ENCODE measurements at regions not wholly inside any gene's neighbourhood (a gene's known extent, or its start where the extent isn't known, plus 50 kb on each side); places are given as distances from the start of the nearest gene placed in this dataset.
"Not testable (repeated sequence)": the region's sequence is repeated elsewhere in the genome, so short reads cannot be mapped to it uniquely, and the experiment has no call there.

DNA sequence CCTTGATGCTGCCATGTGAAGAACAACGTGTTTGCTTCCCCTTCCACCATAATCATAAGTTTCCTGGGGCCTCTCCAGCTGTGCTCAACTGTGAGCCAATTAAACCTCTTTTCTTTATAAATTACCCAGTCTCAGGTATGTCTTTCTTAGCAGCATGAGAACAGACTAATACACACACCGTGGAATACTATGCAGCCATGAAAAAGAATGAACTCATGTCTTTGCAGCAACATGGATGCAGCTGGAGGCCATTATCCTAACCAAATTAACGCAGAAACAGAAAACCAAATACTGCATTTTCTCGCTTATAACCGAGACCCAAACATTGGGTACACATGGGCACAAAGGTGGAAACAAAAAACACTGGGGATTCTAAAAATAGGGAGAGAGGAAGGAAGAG lies 286.7 kb upstream of the MINDY3 start:
- intact Hi-C loops (cut with DNase I), result no loop called here

GRCh38 chr10:16155834-16156233 lies 281.0 kb upstream of the PTER start:
- no peaks in the 10 kb centered on the region for H3K36me3 ChIP-seq
- H3K4me1 ChIP-seq, result no peaks in the 10 kb centered on the region
- DNase-seq (no peak), ATAC-seq (no peak)
- H3K27me3 ChIP-seq, result no peaks in the 10 kb centered on the region
- intact Hi-C loops (cut with DNase I), result no loop called here
- H3K27ac ChIP-seq, result no peak overlapping the region
- H3K9me3 ChIP-seq, result no peaks in the 10 kb centered on the region
- TF ChIP-seq, protein P1, sequence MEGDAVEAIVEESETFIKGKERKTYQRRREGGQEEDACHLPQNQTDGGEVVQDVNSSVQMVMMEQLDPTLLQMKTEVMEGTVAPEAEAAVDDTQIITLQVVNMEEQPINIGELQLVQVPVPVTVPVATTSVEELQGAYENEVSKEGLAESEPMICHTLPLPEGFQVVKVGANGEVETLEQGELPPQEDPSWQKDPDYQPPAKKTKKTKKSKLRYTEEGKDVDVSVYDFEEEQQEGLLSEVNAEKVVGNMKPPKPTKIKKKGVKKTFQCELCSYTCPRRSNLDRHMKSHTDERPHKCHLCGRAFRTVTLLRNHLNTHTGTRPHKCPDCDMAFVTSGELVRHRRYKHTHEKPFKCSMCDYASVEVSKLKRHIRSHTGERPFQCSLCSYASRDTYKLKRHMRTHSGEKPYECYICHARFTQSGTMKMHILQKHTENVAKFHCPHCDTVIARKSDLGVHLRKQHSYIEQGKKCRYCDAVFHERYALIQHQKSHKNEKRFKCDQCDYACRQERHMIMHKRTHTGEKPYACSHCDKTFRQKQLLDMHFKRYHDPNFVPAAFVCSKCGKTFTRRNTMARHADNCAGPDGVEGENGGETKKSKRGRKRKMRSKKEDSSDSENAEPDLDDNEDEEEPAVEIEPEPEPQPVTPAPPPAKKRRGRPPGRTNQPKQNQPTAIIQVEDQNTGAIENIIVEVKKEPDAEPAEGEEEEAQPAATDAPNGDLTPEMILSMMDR (IDR thresholded peaks at IDR 0.05), result no peak
- H3K4me3 ChIP-seq, result no peak overlapping the region

More for the DNA sequence above, 286.7 kb upstream of the MINDY3 start:
- TF ChIP-seq, protein P1 (IDR thresholded peaks at IDR 0.05), result no peak
- Histone ChIP-seq H3K27ac (no peak overlapping the region), H3K4me3 (no peak overlapping the region), H3K9me3 (peaks cover 0 to 17% of the 10 kb centered on the region in 2 donors), H3K36me3 (no peaks in the 10 kb centered on the region), H3K27me3 (no peaks in the 10 kb centered on the region), H3K4me1 (no peaks in the 10 kb centered on the region)
- DNase-seq, result no peak
- ATAC-seq, result no peak

DNA sequence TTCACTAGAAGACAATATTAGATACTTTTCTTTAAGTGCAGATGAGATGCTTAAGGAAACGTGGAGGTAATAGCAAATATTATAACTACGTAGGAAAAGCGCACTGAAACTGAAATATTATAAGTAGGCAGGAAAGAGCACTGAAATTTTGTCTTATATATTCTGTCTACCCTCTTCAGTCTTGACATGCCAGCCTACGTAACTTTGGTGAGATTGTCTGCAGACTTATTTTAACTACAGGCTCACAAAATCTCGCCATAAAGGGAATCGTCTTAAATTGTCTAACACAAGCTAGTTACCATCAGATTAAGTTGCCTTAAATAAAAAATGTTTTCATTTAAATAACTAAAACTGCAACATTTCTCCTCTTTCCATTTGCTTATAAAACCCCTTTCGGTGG lies 280.1 kb upstream of the PTER start:
- no peak overlapping the region for H3K4me3 ChIP-seq
- ATAC-seq (no peak), DNase-seq (no peak)
- TF ChIP-seq, protein P1 (IDR thresholded peaks at IDR 0.05), result no peak
- no peak overlapping the region for H3K27ac ChIP-seq
- H3K9me3 ChIP-seq, result no peaks in the 10 kb centered on the region
- H3K4me1 ChIP-seq, result no peaks in the 10 kb centered on the region
- no peaks in the 10 kb centered on the region for H3K27me3 ChIP-seq
- intact Hi-C loops (cut with DNase I), result no loop called here
- H3K36me3 ChIP-seq, result no peaks in the 10 kb centered on the region

DNA sequence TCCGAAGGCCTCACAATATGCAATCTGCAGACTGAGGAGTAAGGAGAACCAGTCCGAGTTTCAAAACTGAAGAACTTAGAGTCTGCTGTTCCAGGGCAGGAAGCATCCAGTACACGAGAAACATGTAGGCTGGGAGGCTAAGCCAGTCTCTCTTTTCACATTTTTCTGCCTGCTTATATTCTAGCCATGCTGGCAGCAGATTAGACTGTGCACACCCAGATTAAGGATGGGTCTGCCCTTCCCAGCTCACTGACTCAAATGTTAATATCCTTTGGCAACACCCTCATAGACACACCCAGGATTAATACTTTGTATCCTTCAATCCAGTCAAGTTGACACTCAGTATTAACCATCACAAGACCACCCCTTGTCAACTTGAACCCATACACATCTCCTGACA lies 271.7 kb upstream of the PTER start:
- H3K4me3 ChIP-seq; intact Hi-C loops (cut with DNase I); H3K4me1 ChIP-seq; H3K36me3 ChIP-seq; H3K27me3 ChIP-seq; H3K27ac ChIP-seq; ATAC-seq; DNase-seq: not testable (repeated sequence)
- H3K9me3 ChIP-seq, result peaks cover 0 to 32% of the 10 kb centered on the region in 2 donors

DNA sequence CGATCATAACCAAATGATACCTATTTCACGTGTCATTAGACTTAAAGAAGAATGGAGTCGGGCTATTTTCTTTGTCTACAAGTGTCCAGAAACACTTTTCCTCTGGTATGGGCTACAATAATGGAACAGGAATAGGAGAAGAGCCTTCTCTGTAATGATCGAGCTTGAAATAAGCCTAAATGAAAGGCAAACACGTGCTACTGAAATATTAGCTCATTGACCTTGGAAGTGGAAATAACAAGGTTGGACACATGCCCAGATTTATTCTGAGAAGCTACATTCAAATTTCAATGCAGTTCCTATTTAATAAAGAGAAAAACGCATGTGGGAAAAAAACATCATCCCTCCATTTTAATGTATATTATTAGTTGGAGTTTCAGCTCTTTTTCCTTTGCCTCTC lies 254.7 kb upstream of the PTER start:
- intact Hi-C loops (cut with DNase I), result no loop called here
- Histone ChIP-seq H3K9me3 (peaks cover 0 to 1% of the 10 kb centered on the region in 2 donors), H3K4me1 (no peaks in the 10 kb centered on the region), H3K4me3 (no peak overlapping the region), H3K27me3 (no peaks in the 10 kb centered on the region), H3K27ac (no peak overlapping the region), H3K36me3 (no peaks in the 10 kb centered on the region)
- no peak for ATAC-seq
- TF ChIP-seq, protein P1 (IDR thresholded peaks at IDR 0.05), result no peak
- DNase-seq, result no peak

GRCh38 chr10:16182688-16183087 lies 254.1 kb upstream of the PTER start:
- Histone ChIP-seq H3K27ac (no peak overlapping the region), H3K9me3 (peaks cover 0 to 1% of the 10 kb centered on the region in 2 donors), H3K4me1 (no peaks in the 10 kb centered on the region), H3K36me3 (no peaks in the 10 kb centered on the region), H3K4me3 (no peak overlapping the region), H3K27me3 (no peaks in the 10 kb centered on the region)
- TF ChIP-seq, protein P1 (IDR thresholded peaks at IDR 0.05), result no peak
- intact Hi-C loops (cut with DNase I), result no loop called here
- no peak for ATAC-seq
- no peak for DNase-seq
